Heart left ventricle (tissue), 16 donors: ENCODE measurements at regions not wholly inside any gene's neighbourhood (a gene's known extent, or its start where the extent isn't known, plus 50 kb on each side); places are given as distances from the start of the nearest gene placed in this dataset.
A peak's percentile ranks its signal among the peaks of the same experiment; 100 is the strongest.

ENCODE experiments used
- ATAC-seq, 4 donors: fragments of 200-7000 bp; cut with Tn5 transposase; one replicate each; pipeline ENCODE4 v1.9.1; 2020 to 2022; ENCODE audit warnings: moderate library complexity in 4 of 4, mild to moderate bottlenecking in 3 of 4, moderate number of reproducible peaks in 1 of 4
- DNase-seq, 5 donors: peaks; one replicate each; pipeline ENCODE4 v3.0.0-alpha.2; 2020
- H3K27ac ChIP-seq, 12 donors: fragments of 200-600 bp; sonication (generic) in 4 of 12; one replicate each; pipeline versions ENCODE4 v1.5.0 to v1.8.0; 2016 to 2022; ENCODE audit warnings: mild to moderate bottlenecking in 2 of 12
- H3K27me3 ChIP-seq, 9 donors: fragments of 200-600 bp; sonication (generic) in 2 of 9; one replicate each; pipeline versions ENCODE4 v1.5.1 to v1.8.0; 2016 to 2022; ENCODE audit warnings: mild to moderate bottlenecking in 3 of 9
- H3K36me3 ChIP-seq, 9 donors: fragments of 200-600 bp; sonication (generic) in 2 of 9; one replicate each; pipeline versions ENCODE4 v1.5.0 to v1.8.0; 2018 to 2022; ENCODE audit warnings: mild to moderate bottlenecking in 2 of 9
- H3K4me1 ChIP-seq, 12 donors: fragments of 200-600 bp; sonication (generic) in 4 of 12; one replicate each; pipeline versions ENCODE4 v1.5.0 to v1.8.0; 2016 to 2022; ENCODE audit warnings: mild to moderate bottlenecking in 3 of 12
- H3K4me3 ChIP-seq, 12 donors: fragments of 200-600 bp; sonication (generic) in 4 of 12; one replicate each; pipeline versions ENCODE4 v1.5.0 to v1.8.0; 2017 to 2022; ENCODE audit warnings: mild to moderate bottlenecking in 9 of 12, moderate library complexity in 4 of 12
- H3K9me3 ChIP-seq, 12 donors: fragments of 200-600 bp; sonication (generic) in 4 of 12; one replicate each; pipeline versions ENCODE4 v1.5.0 to v1.8.0; 2016 to 2022; ENCODE audit warnings: mild to moderate bottlenecking in 1 of 12
- CTCF ChIP-seq, 12 donors: fragments of 200-600 bp; sonication (generic) in 4 of 12; IDR thresholded peaks; one replicate each; pipeline versions ENCODE4 v1.5.0 to v1.8.0; 2018 to 2022; ENCODE audit warnings: antibody characterized with exemption in 12 of 12, mild to moderate bottlenecking in 5 of 12
- POLR2A ChIP-seq, 2 donors: fragments of 450-650 bp; IDR thresholded peaks; one replicate each; pipeline ENCODE4 v1.6.1; 2017; ENCODE audit warnings: antibody characterized with exemption in 2 of 2, mild to moderate bottlenecking in 2 of 2, moderate library complexity in 2 of 2
- WGBS, 4 donors: extraction: QIAGEN DNeasy Blood & Tissue Kit in 2 of 4; methylation state at CpG; one replicate each; pipeline versions ENCODE4 v1.1.5 to v1.1.7; 2013 to 2018; 5-methylcytosine and 5-hydroxymethylcytosine counted together
- intact Hi-C, 10 donors: fragments of 100-400 bp; cut with DNase I; formaldehyde crosslinking; loops; one replicate each; pipeline versions ENCODE4 v1.11.1 to v1.14.2; 2022
- donor health status: ischemic (EF 13 %, LVEDD 7.1; RV severe dilation, severe dysfunction).
- donor health status: healthy with polysubstance abuse.
- donor health status: DM: no; HTN: yes; CAD: no.
- donor health status: DM: no; HTN: no; CAD: no.
- donor health status: ischemic (EF 25% LVEDD 6.9; RV normal size, moderate dysfunction).
- donor health status: ischemic (EF 25% LVEDD 5.7; RV mildly dilated, moderate dysfunction).
- donor health status: healthy.
- donor health status: DM: yes; HTN: yes; CAD: no.
- donor health status: ischemic (EF 35%, LVEDD 5.7; RV mildly dilated, moderate dysfunction).
- donor health status: nonischemic (EF 11% LVEDD 7.7; RV severe dilation, severe dysfunction).
- donor health status: DM: yes; HTN: yes; CAD: no.
- donor health status: PGD.
- donor health status: ischemic (EF 29% LVEDD 5.4; RV normal size, mild dysfunction).
- donor health status: nonischemic (EF 23%, LVEDD 6.1; RV moderate dilation, normal function).

DNA sequence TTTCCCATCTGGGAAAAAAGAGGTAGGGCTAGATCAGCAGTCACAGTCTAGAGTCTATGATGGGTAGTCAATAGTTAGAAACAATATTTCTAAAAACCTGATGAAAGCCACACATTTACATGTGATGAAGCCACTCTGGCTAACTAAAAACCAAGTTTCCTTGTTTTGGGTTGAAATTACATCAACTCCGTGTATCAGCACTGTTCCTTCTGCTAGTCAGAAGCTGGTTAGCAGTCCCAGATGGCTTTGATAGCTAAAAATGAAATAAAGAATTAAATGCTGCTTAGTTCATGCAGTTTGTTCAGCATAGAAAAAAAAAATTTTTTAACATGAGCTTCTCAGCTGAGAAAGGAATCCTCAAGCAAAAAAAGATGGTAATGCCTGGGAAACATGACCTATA, 136.7 kb downstream of the FAM114A2 start:
- TF ChIP-seq POLR2A (IDR thresholded peaks at IDR 0.05) (no peak), CTCF (IDR thresholded peaks at IDR 0.05) (no peak)
- no peak overlapping the region for H3K4me3 ChIP-seq
- no peaks in the 10 kb centered on the region for H3K9me3 ChIP-seq
- ATAC-seq (no peak), DNase-seq (no peak)
- intact Hi-C loops, result loop anchor here in 1 of 10 donors (5.0 kb wide), 1 partner anchor 50 kb away; no protein-coding TSS in a partner anchor
- H3K27ac ChIP-seq, result peak overlapping the region in 5 of 12 donors; percentile 6 to 71 (median 66)
- WGBS, 4 donors, result 73 to 81% (median 77%) methylated on average over 1 of the region's 1 CpG
- H3K4me1 ChIP-seq, result peaks cover 0 to 8% (median 0%) of the 10 kb centered on the region in 12 donors
- H3K36me3 ChIP-seq, result no peaks in the 10 kb centered on the region
- no peaks in the 10 kb centered on the region for H3K27me3 ChIP-seq

DNA sequence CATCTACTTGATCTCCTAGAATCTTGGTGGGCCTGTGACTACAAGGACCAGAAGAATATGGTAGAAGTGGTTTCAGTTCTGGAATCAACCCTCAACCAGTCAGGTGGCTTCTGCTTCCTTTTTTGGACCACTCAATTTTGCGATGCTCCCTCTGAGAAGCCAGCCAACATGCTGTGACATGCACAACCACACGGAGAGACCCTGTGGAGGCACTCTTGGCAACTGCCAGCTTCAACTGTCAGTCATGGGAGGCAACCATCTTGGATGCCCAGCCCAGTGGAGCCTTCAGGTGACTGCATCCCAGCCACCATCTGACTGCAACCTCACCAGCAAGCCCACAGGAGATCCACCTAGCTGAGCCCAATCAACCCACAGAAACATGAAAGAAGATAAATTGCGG, 137.3 kb downstream of the FAM114A2 start:
- H3K27ac ChIP-seq, result peak overlapping the region in 7 of 12 donors; percentile 4 to 71 (median 31)
- H3K4me3 ChIP-seq, result no peak overlapping the region
- peaks cover 0 to 8% (median 0%) of the 10 kb centered on the region in 12 donors for H3K4me1 ChIP-seq

DNA sequence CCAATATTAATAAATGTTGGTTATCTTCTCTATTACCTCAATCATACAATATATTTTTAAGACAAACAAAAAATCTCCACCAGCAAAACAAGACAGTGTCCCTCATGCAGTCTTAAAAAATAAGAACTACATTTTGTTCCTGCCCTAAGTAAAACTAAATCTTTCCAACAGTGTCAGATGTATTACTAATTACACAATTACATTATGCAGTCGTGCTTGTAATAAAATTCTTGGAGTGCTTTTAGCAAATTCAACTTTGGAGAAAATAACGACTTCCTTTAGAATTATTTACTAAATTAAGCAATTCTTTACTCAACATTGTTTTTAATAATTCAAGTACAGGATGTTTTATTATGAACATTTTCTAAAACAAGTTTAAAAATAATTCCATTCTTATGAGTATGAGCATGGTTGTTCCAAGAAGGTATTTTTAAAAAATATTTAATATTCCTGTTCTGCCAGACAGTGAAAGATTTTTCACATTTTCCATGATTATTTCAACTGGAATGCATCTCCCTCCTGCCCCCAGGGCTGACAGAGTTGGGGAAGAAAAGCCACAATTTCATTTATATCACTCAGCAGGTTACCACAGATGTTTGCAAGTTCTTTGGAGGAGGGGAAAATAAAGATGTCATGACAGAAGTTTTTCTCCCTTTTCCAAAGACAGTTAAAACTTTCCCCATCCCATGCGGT, 137.9 kb downstream of the FAM114A2 start:
- intact Hi-C loops, result loop anchor here in 1 of 10 donors (5.0 kb wide), 1 partner anchor 51 kb away; no protein-coding TSS in a partner anchor
- DNase-seq (no peak), ATAC-seq (peak in 3 of 4 donors; percentile 62 to 76 (median 70))
- TF ChIP-seq POLR2A (IDR thresholded peaks at IDR 0.05), result no peak
- no peak for TF ChIP-seq CTCF (IDR thresholded peaks at IDR 0.05)
- H3K4me3 ChIP-seq, result no peak overlapping the region
- 60 to 69% (median 65%) methylated on average over 3 of the region's 3 CpGs for WGBS, 4 donors
- peaks cover 0 to 8% (median 0%) of the 10 kb centered on the region in 12 donors for H3K4me1 ChIP-seq
- H3K9me3 ChIP-seq, result no peaks in the 10 kb centered on the region
- no peaks in the 10 kb centered on the region for H3K36me3 ChIP-seq
- peak overlapping the region in 7 of 12 donors; percentile 4 to 71 (median 31) for H3K27ac ChIP-seq
- no peaks in the 10 kb centered on the region for H3K27me3 ChIP-seq

More for the DNA sequence above, 137.3 kb downstream of the FAM114A2 start:
- Histone ChIP-seq H3K36me3 (no peaks in the 10 kb centered on the region), H3K27me3 (no peaks in the 10 kb centered on the region), H3K9me3 (no peaks in the 10 kb centered on the region)
- 71 to 80% (median 73%) methylated on average over 2 to 3 of the region's 3 CpGs for WGBS, 4 donors
- intact Hi-C loops, result loop anchor here in 1 of 10 donors (5.0 kb wide), 1 partner anchor 51 kb away; no protein-coding TSS in a partner anchor
- ATAC-seq, result peak in 2 of 4 donors; percentile 3 to 8
- DNase-seq, result no peak
- TF ChIP-seq POLR2A (IDR thresholded peaks at IDR 0.05) (no peak), CTCF (IDR thresholded peaks at IDR 0.05) (no peak)

- H3K36me3 ChIP-seq, result no peaks in the 10 kb centered on the region
- peak overlapping the region in 3 of 12 donors; percentile 49 to 59 (median 58) for H3K27ac ChIP-seq
- 86 to 90% (median 88%) methylated on average over 4 of the region's 4 CpGs for WGBS, 4 donors
- DNase-seq, result no peak
- intact Hi-C loops, result loop anchor here in 1 of 10 donors (5.0 kb wide), 1 partner anchor 53 kb away; no protein-coding TSS in a partner anchor
- TF ChIP-seq CTCF (IDR thresholded peaks at IDR 0.05), result no peak
- no peak for TF ChIP-seq POLR2A (IDR thresholded peaks at IDR 0.05)
- H3K4me1 ChIP-seq, result peaks cover 0 to 8% (median 0%) of the 10 kb centered on the region in 12 donors
- H3K4me3 ChIP-seq, result no peak overlapping the region
- no peaks in the 10 kb centered on the region for H3K9me3 ChIP-seq
- no peak for ATAC-seq
- no peaks in the 10 kb centered on the region for H3K27me3 ChIP-seq
These were observed 139.0 kb downstream of the FAM114A2 start for GRCh38 chr5:153899746-153900145.
